Kidney epithelial cell (primary cell): ENCODE measurements at regions not wholly inside any gene's neighbourhood (a gene's known extent, or its start where the extent isn't known, plus 50 kb on each side); places are given as distances from the start of the nearest gene placed in this dataset.

Experiments used
- DNase-seq: peaks from one replicate; pipeline ENCODE4 v3.0.0-alpha.2; 2010; ENCODE audit warnings: low read depth
- H3K27me3 ChIP-seq: 2 replicates; pipeline ENCODE4 v1.6.0; 2011; ENCODE audit warnings: low read length; ENCODE audit not compliant: control insufficient read depth, insufficient read depth
- H3K36me3 ChIP-seq: 2 replicates; pipeline ENCODE4 v1.5.1; 2011; ENCODE audit warnings: low read length; ENCODE audit not compliant: control insufficient read depth, insufficient read depth
- H3K4me3 ChIP-seq: 2 replicates; pipeline ENCODE4 v1.5.1; 2011; ENCODE audit warnings: low read depth, mild to moderate bottlenecking, control low read depth, low read length
- TF ChIP-seq, protein P1 (sequence below): IDR thresholded peaks from 2 replicates; pipeline ENCODE4 v1.5.1; 2011; ENCODE audit warnings: mild to moderate bottlenecking, moderate library complexity, low read length, control low read depth, inconsistent platforms; ENCODE audit not compliant: insufficient read depth, poor library complexity, severe bottlenecking

DNA sequence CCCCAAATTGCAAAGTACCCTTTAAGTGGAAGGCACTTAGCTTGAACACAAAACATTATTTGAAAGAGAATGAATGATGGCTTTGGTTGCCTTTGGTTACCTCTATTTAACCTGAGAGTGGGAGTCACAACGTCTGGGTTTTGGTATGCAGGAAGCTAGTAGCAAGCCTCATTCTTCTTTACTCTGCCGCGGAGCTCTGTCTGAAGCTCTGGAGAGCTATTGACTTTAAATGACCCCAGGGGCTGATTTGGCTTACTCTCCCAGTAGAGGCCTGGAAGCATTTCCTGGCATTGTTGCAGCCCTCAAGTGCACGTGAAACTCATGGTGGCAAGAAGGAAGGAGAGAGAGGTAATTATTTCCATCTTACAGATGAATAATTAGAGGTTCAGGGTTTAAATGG is 81.8 kb upstream of the MAGEA4 start:
- no peaks in the 10 kb centered on the region for H3K36me3 ChIP-seq
- H3K27me3 ChIP-seq = no peaks in the 10 kb centered on the region
- no peak overlapping the region for H3K4me3 ChIP-seq
- TF ChIP-seq, protein P1, sequence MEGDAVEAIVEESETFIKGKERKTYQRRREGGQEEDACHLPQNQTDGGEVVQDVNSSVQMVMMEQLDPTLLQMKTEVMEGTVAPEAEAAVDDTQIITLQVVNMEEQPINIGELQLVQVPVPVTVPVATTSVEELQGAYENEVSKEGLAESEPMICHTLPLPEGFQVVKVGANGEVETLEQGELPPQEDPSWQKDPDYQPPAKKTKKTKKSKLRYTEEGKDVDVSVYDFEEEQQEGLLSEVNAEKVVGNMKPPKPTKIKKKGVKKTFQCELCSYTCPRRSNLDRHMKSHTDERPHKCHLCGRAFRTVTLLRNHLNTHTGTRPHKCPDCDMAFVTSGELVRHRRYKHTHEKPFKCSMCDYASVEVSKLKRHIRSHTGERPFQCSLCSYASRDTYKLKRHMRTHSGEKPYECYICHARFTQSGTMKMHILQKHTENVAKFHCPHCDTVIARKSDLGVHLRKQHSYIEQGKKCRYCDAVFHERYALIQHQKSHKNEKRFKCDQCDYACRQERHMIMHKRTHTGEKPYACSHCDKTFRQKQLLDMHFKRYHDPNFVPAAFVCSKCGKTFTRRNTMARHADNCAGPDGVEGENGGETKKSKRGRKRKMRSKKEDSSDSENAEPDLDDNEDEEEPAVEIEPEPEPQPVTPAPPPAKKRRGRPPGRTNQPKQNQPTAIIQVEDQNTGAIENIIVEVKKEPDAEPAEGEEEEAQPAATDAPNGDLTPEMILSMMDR = no peak
- DNase-seq = no peak

DNA sequence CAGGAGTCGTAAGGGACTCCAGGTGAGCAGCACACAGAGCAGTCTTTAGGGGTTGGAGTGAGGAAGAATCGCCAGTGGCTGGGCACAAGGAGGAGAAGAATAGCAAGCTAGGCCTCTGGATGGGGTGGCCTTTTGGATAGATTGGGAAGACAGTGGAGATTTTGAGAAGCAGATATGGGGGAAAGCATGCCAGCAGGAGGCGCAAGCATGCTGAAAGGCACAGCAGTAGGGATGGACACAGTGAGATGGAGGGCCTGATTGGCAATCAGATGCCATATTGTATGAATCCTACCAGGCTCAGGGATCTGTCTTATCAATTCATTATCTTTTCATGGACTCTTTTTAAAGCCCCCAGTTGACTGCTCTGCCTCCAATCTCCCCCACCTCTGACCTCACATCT is 60.4 kb upstream of the MAGEA4 start:
- H3K4me3 ChIP-seq = no peak overlapping the region
- no peaks in the 10 kb centered on the region for H3K27me3 ChIP-seq
- H3K36me3 ChIP-seq = no peaks in the 10 kb centered on the region
- TF ChIP-seq, protein P1 = no peak
- DNase-seq = no peak

DNA sequence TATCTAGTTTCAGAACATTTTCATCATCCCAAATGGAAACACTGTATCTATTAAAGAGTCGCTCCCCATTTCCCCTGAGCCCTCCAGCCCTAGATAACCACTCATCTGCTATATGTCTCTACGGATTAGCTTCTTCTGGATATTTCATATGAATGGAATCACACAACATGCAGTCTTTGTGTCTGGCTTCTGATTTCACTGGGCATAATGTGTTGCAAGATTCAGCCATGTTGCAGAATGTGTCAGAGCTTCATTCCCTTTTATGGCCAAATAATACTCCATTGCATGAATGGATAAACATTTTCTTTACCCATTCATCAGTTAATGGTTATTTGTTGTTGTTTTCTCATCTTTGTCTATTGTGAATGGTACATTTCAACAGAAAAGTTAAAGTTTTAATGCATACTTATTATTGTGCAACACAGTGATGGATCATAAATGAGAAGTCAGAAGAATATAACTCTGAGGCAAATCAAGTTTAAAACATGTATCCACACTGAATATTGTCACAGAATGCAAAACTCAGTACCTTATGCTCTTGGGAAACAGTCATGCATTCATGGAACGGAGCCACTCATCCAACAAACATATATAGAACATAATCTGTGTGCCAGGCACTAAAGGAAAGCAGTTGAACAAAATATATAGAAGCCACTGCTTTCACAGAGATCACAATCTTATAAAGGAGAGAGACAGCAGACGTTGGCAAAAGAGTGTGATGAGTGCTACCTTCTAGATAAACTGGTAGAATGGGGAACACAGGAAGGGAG is 57.8 kb upstream of the MAGEA4 start:
- no peaks in the 10 kb centered on the region for H3K36me3 ChIP-seq
- TF ChIP-seq, protein P1 = no peak
- H3K27me3 ChIP-seq = no peaks in the 10 kb centered on the region
- H3K4me3 ChIP-seq = no peak overlapping the region
- no peak for DNase-seq

DNA sequence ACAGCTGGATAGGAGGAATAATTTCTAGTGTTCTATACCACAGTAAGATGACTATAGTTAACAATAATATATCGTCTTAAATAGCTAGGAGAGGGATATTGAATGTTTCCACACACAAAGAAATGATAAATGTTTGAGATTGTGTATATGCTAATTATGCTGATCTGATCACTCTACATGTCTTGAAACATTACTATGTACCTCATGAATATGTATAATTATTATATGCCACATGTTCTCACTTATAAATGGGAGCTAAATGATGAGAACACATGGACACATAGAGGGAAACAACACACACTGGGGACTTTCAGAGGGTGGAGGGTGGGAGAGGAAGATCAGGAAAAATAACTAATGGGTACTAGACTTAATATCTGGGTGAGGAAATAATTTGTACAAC is 53.2 kb upstream of the MAGEA4 start:
- H3K4me3 ChIP-seq = no peak overlapping the region

DNA sequence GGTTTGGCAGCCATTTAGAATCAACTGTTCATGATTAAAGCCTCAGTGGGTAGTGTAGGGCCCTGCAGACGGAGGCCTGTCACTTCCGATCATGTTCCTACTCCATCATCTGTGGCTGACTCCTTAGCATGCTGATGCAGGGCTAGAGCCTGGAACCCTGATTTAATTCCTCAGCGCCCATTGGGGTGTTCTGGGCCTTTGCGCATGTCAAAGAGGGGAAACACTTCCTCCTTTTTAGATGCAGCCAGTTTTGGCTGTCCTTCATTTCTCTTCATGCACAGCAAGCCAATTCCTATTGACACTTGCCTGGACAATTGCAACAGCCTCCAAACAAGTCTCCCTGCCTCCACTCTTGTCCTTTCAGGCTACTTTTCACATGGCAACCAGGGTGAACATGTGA is 51.9 kb upstream of the MAGEA4 start:
- Histone ChIP-seq H3K36me3 (no peaks in the 10 kb centered on the region), H3K27me3 (no peaks in the 10 kb centered on the region), H3K4me3 (no peak overlapping the region)
- DNase-seq = no peak
- TF ChIP-seq, protein P1 = no peak

More for the DNA sequence above, 53.2 kb upstream of the MAGEA4 start:
- TF ChIP-seq, protein P1 = no peak
- H3K27me3 ChIP-seq = no peaks in the 10 kb centered on the region
- no peaks in the 10 kb centered on the region for H3K36me3 ChIP-seq
- no peak for DNase-seq
